OCI-LY7 (cell line): ENCODE measurements at regions not wholly inside any gene's neighbourhood (a gene's known extent, or its start where the extent isn't known, plus 50 kb on each side); places are given as distances from the start of the nearest gene placed in this dataset.

Experiments used
- BruUV-seq: library from RNA; stranded (reverse); fragments of 400-500 nt; replicated peaks from 2 replicates; lab custom pipeline; 2021; lab: Mats Ljungman, UMichigan
- CTCF ChIA-PET: fragments of 300-600 bp; sonication (Branson Sonifier 250); formaldehyde crosslinking; loops from one replicate; lab custom pipeline; 2022; ENCODE audit warnings: antibody characterized with exemption; ENCODE audit not compliant: unreplicated experiment; lab: Charles Lee
- POLR2A ChIA-PET: fragments of 300-600 bp; sonication (Branson Sonifier 250); formaldehyde crosslinking; loops from one replicate; lab custom pipeline; 2022; ENCODE audit warnings: antibody characterized with exemption; lab: Charles Lee
- DNase-seq: peaks from one replicate; pipeline ENCODE4 v3.0.0-alpha.2; 2015; ENCODE audit warnings: low spot score
- H2AFZ ChIP-seq: fragments of 200-600 bp; sonication (generic), shearing (Covaris generic); 2 replicates; pipeline ENCODE4 v1.6.1; 2014; ENCODE audit warnings: mild to moderate bottlenecking, antibody characterized with exemption, low read length, moderate library complexity
- H3K27ac ChIP-seq: fragments of 200-600 bp; sonication (generic); 2 replicates; pipeline ENCODE4 v1.5.1; 2014; ENCODE audit warnings: mixed run types, low read depth, mild to moderate bottlenecking, moderate library complexity, low read length, inconsistent platforms; ENCODE audit not compliant: poor library complexity, severe bottlenecking
- H3K36me3 ChIP-seq: fragments of 200-600 bp; sonication (generic); 2 replicates; pipeline ENCODE4 v1.6.1; 2014; ENCODE audit warnings: mild to moderate bottlenecking, antibody characterized with exemption, low read length, moderate library complexity, mixed read lengths; ENCODE audit not compliant: insufficient read depth
- H3K4me1 ChIP-seq: fragments of 200-600 bp; sonication (generic); 2 replicates; pipeline ENCODE4 v1.5.1; 2014; ENCODE audit warnings: mild to moderate bottlenecking, low read length; ENCODE audit not compliant: insufficient read depth, poor library complexity, severe bottlenecking
- H3K4me2 ChIP-seq: fragments of 200-600 bp; sonication (generic); 2 replicates; pipeline ENCODE4 v1.6.1; 2014; ENCODE audit warnings: mild to moderate bottlenecking, low read length
- H3K4me3 ChIP-seq: fragments of 200-600 bp; sonication (generic); 2 replicates; pipeline ENCODE4 v1.5.1; 2014; ENCODE audit warnings: mild to moderate bottlenecking, low read depth, low read length; ENCODE audit not compliant: poor library complexity, severe bottlenecking
- H3K79me2 ChIP-seq: fragments of 200-600 bp; sonication (generic); 2 replicates; pipeline ENCODE4 v1.6.1; 2016; ENCODE audit warnings: low read depth, mild to moderate bottlenecking, low read length, moderate library complexity, mixed read lengths; ENCODE audit not compliant: insufficient read depth
- H3K9me2 ChIP-seq: fragments of 200-600 bp; sonication (generic); 2 replicates; pipeline ENCODE4 v1.6.1; 2016; ENCODE audit warnings: mild to moderate bottlenecking, low read length, mixed read lengths; ENCODE audit not compliant: insufficient read depth
- H3K9me3 ChIP-seq: fragments of 200-600 bp; sonication (generic); 2 replicates; pipeline ENCODE4 v1.6.1; 2014; ENCODE audit warnings: mild to moderate bottlenecking, mixed run types, low read length, mixed read lengths
- H4K20me1 ChIP-seq: fragments of 200-600 bp; sonication (generic); 2 replicates; pipeline ENCODE4 v1.6.1; 2014; ENCODE audit warnings: mild to moderate bottlenecking, antibody characterized with exemption, low read length, moderate library complexity, mixed read lengths; ENCODE audit not compliant: insufficient read depth
- CTCF ChIP-seq: fragments of 200-600 bp; sonication (generic); conservative IDR thresholded peaks from 2 replicates; pipeline ENCODE4 v1.5.1; 2014; ENCODE audit warnings: mild to moderate bottlenecking, antibody characterized with exemption, low read length, moderate library complexity, mixed read lengths
- EZH2phosphoT487 ChIP-seq: fragments of 200-600 bp; sonication (generic); IDR thresholded peaks from 2 replicates; pipeline ENCODE4 v1.6.1; 2018; ENCODE audit warnings: low read depth, borderline replicate concordance, mild to moderate bottlenecking, mixed run types, antibody characterized with exemption, low read length, moderate library complexity, mixed read lengths
- intact Hi-C: fragments of 100-400 bp; cut with micrococcal nuclease; formaldehyde crosslinking; loops from one replicate; pipeline ENCODE4 v1.10.0; 2022; ENCODE audit not compliant: unreplicated experiment

- Histone ChIP-seq H3K9me2 (no peaks in the 10 kb centered on the region), H3K79me2 (no peaks in the 10 kb centered on the region), H3K4me3 (no peak overlapping the region), H3K9me3 (no peaks in the 10 kb centered on the region), H3K4me2 (no peak overlapping the region), H3K4me1 (no peaks in the 10 kb centered on the region), H4K20me1 (no peaks in the 10 kb centered on the region), H3K27ac (no peak overlapping the region), H3K36me3 (no peaks in the 10 kb centered on the region), H2AFZ (no peak overlapping the region)
- TF ChIP-seq EZH2phosphoT487 (no peak), CTCF (no peak)
- no peak for DNase-seq
- no TSS peak for BruUV-seq
- ChIA-PET CTCF (no interaction called here), POLR2A (interaction anchor here (1.2 kb wide), 1 partner anchor 253 kb away, joined by 5 read pairs; no protein-coding TSS in a partner anchor)
- intact Hi-C loops = no loop called here
These were observed 137.4 kb upstream of the GRIK3 start for GRCh38 chr1:37171691-37172090.

GRCh38 chr1:37174341-37174740, 140.0 kb upstream of the GRIK3 start:
- no TSS peak for BruUV-seq
- Histone ChIP-seq H3K27ac (no peak overlapping the region), H3K4me1 (no peaks in the 10 kb centered on the region), H4K20me1 (no peaks in the 10 kb centered on the region), H3K36me3 (no peaks in the 10 kb centered on the region), H2AFZ (no peak overlapping the region), H3K4me2 (no peak overlapping the region), H3K9me3 (no peaks in the 10 kb centered on the region), H3K4me3 (no peak overlapping the region), H3K79me2 (no peaks in the 10 kb centered on the region), H3K9me2 (no peaks in the 10 kb centered on the region)
- ChIA-PET CTCF (no interaction called here), POLR2A (interaction anchor here (1.0 kb wide), 1 partner anchor 173 kb away, joined by 3 read pairs; no protein-coding TSS in a partner anchor)
- TF ChIP-seq CTCF = no peak
- no peak for TF ChIP-seq EZH2phosphoT487
- no peak for DNase-seq
- intact Hi-C loops = no loop called here

- no peak overlapping the region for H3K27ac ChIP-seq
- DNase-seq = no peak
- no peaks in the 10 kb centered on the region for H4K20me1 ChIP-seq
- H3K4me3 ChIP-seq = no peak overlapping the region
- H3K36me3 ChIP-seq = no peaks in the 10 kb centered on the region
- H3K9me3 ChIP-seq = no peaks in the 10 kb centered on the region
- intact Hi-C loops = no loop called here
- H3K4me1 ChIP-seq = no peaks in the 10 kb centered on the region
- H2AFZ ChIP-seq = no peak overlapping the region
- no TSS peak for BruUV-seq
- no peak for TF ChIP-seq CTCF
- H3K9me2 ChIP-seq = no peaks in the 10 kb centered on the region
- POLR2A ChIA-PET = interaction anchor here (1.0 kb wide), 1 partner anchor 173 kb away, joined by 3 read pairs; no protein-coding TSS in a partner anchor
- no peaks in the 10 kb centered on the region for H3K79me2 ChIP-seq
- CTCF ChIA-PET = no interaction called here
- no peak overlapping the region for H3K4me2 ChIP-seq
These were observed 140.6 kb upstream of the GRIK3 start for GRCh38 chr1:37174876-37175275.
